GM19240 (cell line): ENCODE measurements at regions not wholly inside any gene's neighbourhood (a gene's known extent, or its start where the extent isn't known, plus 50 kb on each side); places are given as distances from the start of the nearest gene placed in this dataset.
"Not testable (repeated sequence)": the region's sequence is repeated elsewhere in the genome, so short reads cannot be mapped to it uniquely, and the experiment has no call there.

Experiments
- DNase-seq: peaks from one replicate; pipeline ENCODE4 v3.0.0; 2011; ENCODE audit warnings: low spot score; ENCODE audit not compliant: insufficient read length

GRCh38 chr4:81679315-81679714 lies 207.6 kb upstream of the RASGEF1B start:
- no peak for DNase-seq

GRCh38 chr4:81678801-81679200 lies 207.1 kb upstream of the RASGEF1B start:
- DNase-seq = no peak

- DNase-seq = no peak
These were observed 204.8 kb upstream of the RASGEF1B start for GRCh38 chr4:81676537-81676936.

GRCh38 chr4:81675791-81676393 lies 204.2 kb upstream of the RASGEF1B start:
- no peak for DNase-seq

DNA sequence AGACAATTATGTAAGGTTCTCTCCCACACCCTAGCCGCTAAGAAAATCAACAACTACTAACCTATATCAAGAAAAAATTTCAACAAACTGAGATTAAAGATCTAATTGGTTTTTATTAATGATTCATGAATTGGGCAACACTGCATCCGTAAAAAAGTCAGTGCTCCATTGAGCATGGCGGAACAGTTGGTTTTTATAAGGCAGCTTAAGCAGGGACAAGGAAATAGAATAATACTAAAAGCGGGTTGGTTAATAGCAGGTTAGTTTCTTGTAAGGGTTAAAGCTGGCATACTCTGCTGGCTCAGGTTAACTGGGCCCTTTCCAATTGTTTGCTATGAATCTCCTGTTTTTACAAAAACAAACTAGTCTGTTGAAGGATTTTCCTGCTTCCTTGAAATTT lies 202.3 kb upstream of the RASGEF1B start:
- no peak for DNase-seq

DNA sequence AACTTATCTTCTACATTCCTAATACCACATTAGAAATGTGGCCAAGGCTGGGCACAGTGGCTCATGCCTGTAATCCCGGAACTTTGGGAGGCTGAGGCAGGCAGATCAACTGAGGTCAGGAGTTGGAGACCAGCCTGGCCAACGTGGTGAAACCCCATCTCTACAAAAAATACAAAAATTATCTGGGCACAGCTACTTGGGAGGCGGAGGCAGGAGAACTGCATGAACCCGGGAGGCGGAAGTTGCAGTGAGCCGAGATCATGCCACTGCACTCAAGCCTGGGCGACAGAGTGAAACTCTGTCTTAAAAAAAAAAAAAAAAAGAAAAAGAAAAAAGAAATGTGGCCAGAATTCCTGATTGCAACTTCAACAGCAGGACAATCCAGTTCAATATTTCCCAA lies 196.6 kb upstream of the RASGEF1B start:
- not testable (repeated sequence) for DNase-seq

- DNase-seq = no peak
These were observed 195.8 kb upstream of the RASGEF1B start for GRCh38 chr4:81667539-81667938.

- DNase-seq = no peak
These were observed 194.8 kb upstream of the RASGEF1B start for GRCh38 chr4:81666491-81666890.

DNA sequence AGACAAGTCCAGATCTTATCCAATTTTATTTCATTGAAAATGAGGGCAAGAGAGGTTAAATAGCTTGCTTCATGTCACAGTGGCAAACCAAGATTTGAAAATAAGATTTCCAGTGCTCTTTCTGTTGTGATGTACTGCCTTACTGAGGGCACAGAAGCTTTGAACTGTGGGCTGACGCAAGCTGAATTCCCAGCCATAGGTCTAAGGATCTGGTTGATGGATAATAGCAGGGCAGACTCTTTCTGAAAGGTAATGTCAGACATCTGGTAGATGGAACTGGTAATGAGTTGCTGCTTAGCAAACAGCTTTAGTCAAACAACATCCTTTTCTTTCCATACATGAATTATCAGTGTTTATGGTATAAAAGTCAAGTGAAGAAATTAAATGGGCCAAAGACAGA lies 193.9 kb upstream of the RASGEF1B start:
- no peak for DNase-seq

- no peak for DNase-seq
These were observed 193.3 kb upstream of the RASGEF1B start for GRCh38 chr4:81665045-81665444.

- no peak for DNase-seq
These were observed 192.4 kb upstream of the RASGEF1B start for GRCh38 chr4:81664079-81664478.

- DNase-seq = no peak
These were observed 191.7 kb upstream of the RASGEF1B start for GRCh38 chr4:81663368-81663767.

DNA sequence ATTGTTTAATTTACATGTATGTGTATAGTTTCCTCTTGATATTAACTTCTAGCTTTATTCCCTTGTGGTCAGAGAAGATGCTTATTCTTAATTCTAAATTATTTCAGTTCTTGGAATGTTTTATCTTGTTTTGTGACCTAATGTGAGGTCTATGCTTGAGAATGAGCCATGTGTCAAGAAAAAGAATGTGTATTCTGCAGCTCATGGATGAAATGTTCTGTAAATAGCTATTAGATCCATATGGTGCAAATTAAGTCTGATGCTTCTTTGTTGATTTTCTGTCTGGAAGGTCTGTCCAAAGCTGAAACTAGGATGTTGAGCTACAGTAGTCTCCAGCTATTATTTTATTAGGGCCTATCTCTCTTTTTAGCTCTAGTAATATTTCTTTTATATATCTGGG lies 187.3 kb upstream of the RASGEF1B start:
- DNase-seq = no peak

- no peak for DNase-seq
These were observed 180.4 kb upstream of the RASGEF1B start for GRCh38 chr4:81652069-81652478.

DNA sequence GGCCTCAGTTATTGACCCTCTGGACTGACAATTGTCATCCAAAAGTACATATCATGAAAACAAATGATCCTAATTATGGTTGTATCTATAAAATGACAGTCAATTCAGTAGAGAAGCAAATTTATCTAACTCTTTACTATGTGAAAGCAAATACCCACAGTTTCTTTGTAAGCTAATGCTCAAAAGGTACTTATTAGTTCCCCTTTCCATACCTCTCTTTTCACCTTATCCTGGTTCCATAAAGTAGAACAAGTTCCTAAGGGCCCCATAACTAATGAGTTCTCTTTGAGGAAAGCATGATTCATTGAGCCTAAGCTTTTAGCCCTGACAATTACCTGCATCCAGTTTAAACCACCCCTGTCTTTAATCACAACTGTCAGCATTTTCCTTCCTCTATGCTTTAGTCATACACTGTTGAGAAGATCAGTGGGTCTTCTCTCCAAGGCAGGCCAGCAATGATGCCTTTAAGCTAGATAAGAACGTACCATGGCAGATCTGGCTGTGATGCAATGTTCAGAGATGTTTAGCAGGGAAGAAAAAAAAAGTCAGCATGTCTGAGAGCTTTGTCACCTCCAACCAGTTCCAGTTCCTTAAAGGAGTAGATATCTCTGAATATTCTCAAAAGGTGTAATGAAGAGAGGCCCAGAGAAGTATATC lies 179.7 kb upstream of the RASGEF1B start:
- DNase-seq = no peak

GRCh38 chr4:81650606-81651242 lies 179.0 kb upstream of the RASGEF1B start:
- DNase-seq = no peak

- peak; percentile 37 for DNase-seq
These were observed 177.0 kb upstream of the RASGEF1B start for GRCh38 chr4:81648576-81649275.

GRCh38 chr4:81647388-81647787 lies 175.7 kb upstream of the RASGEF1B start:
- DNase-seq = no peak

- no peak for DNase-seq
These were observed 170.8 kb upstream of the RASGEF1B start for GRCh38 chr4:81642543-81642942.

DNA sequence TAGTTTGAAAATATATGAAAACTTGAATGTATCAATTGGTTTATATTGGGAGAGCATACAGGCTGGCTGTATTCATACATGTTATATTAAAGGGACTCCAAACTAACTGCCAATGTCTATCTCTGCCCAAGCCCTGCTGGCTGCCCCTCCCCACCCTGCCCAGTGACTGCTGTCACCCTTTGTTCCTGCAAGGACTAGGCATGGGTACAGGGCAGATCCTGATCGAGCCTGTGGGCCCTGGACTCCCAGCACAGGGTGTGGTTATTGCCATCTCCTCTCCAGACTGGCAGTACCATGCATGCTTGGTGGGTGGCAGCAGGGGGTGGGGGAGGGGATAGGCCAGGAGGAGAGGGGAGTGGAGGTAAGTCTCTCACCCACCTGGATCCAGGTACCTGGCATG lies 167.5 kb upstream of the RASGEF1B start:
- DNase-seq = no peak

GRCh38 chr4:81638698-81639097 lies 167.0 kb upstream of the RASGEF1B start:
- DNase-seq = no peak

GRCh38 chr4:81635739-81636138 lies 164.0 kb upstream of the RASGEF1B start:
- peak; percentile 24 for DNase-seq
